HAP-1 (cell line): ENCODE measurements at regions not wholly inside any gene's neighbourhood (a gene's known extent, or its start where the extent isn't known, plus 50 kb on each side); places are given as distances from the start of the nearest gene placed in this dataset.
"Not testable (repeated sequence)": the region's sequence is repeated elsewhere in the genome, so short reads cannot be mapped to it uniquely, and the experiment has no call there.

Experiments used
- DNase-seq, 2 experiments: peaks; one replicate each; pipeline ENCODE4 v3.0.0-alpha.2; 2016 to 2020; ENCODE audit warnings: low spot score in 2 of 2
- H3K27me3 ChIP-seq: fragments of 250-450 bp; sonication (Bioruptor Pico); 2 replicates; pipeline ENCODE4 v1.5.1; 2020; ENCODE audit warnings: low read depth, mild to moderate bottlenecking, moderate library complexity
- H3K36me3 ChIP-seq: fragments of 250-450 bp; sonication (Bioruptor Pico); replicated peaks from 2 replicates; pipeline ENCODE4 v1.5.1; 2020; ENCODE audit warnings: mild to moderate bottlenecking
- H3K4me1 ChIP-seq: fragments of 250-450 bp; sonication (Bioruptor Pico); 2 replicates; pipeline ENCODE4 v1.5.1; 2020; ENCODE audit warnings: mild to moderate bottlenecking
- H3K4me3 ChIP-seq: fragments of 250-450 bp; sonication (Bioruptor Pico); 2 replicates; pipeline ENCODE4 v1.5.1; 2020; ENCODE audit warnings: mild to moderate bottlenecking, moderate library complexity
- H3K9me3 ChIP-seq: fragments of 250-450 bp; sonication (Bioruptor Pico); 2 replicates; pipeline ENCODE4 v1.5.1; 2020; ENCODE audit warnings: mild to moderate bottlenecking, moderate library complexity
- in situ Hi-C: fragments of 300-500 bp; cut with MboI; formaldehyde crosslinking; loops from 3 replicates; pipeline ENCODE4 v1.14.3; 2020; ENCODE audit warnings: low sequenced_read_pairs, inconsistent platforms, mixed read lengths

DNA sequence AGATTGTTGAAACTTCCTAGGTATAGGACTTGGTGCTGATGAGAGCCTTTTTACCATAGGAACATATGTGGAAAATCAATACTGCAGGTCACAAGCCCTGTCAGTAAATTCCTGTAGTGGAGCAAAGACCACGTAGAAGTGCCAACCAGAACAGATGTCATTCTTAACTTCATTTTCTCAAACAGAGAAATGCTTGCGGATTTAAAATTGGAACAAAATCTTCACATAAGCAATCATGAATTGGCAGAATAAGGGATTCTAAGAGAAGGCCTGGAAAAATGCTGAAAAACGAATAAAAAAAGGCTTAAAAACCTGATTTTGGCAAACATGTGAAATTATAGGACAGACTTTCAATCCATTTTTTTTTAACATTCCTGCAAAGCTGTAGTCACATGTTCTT is 80.8 kb upstream of the SMIM30 start:
- in situ Hi-C loops, result no loop called here
- H3K4me1 ChIP-seq, result no peaks in the 10 kb centered on the region
- no peaks in the 10 kb centered on the region; the same call in 1 of the 2 replicates for H3K27me3 ChIP-seq
- no peak overlapping the region for H3K4me3 ChIP-seq
- DNase-seq, result no peak
- H3K36me3 ChIP-seq, result no peaks in the 10 kb centered on the region
- H3K9me3 ChIP-seq, result no peaks in the 10 kb centered on the region

DNA sequence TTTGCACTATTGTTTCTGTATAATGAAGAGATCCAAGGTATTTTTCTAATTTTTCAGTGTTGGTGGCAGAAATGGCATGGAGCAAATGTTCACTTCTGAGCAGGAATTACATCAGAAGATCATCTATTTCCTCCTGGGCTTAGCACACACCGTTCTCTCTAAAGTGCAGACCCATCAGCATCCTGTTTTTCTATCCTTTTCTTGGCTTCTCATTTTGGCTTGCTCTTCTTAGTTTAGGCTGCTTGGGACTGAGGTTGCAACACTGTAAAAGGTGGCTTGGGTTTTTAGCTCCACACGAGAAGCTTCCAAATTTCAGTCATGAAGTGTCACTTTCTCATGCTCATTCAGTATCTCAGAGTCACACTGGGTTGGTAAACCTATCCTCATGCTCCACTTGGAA is 79.9 kb upstream of the SMIM30 start:
- no peaks in the 10 kb centered on the region for H3K4me1 ChIP-seq
- no peak overlapping the region for H3K4me3 ChIP-seq
- DNase-seq, result no peak
- in situ Hi-C loops, result no loop called here
- H3K27me3 ChIP-seq, result no peaks in the 10 kb centered on the region; the same call in 1 of the 2 replicates
- H3K9me3 ChIP-seq, result no peaks in the 10 kb centered on the region
- H3K36me3 ChIP-seq, result no peaks in the 10 kb centered on the region

DNA sequence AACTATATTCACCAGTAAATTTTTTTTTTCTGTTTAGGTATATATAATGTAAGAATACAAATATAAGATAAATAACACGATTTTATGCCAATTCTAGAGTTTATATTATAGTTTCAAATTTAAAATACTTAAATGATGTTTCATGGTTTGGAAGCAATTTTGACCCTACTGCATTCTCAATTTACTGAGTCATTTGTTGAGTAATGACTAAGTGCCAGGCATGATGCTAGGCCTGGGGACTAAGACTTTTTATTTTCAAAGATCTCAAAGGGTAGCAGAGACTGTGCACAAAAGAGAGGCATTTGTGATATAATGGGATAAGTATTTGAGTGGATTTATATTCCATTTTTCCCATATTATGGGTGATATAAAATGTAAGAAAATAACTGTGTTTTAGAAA is 78.9 kb upstream of the SMIM30 start:
- in situ Hi-C loops, result no loop called here
- Histone ChIP-seq H3K9me3 (no peaks in the 10 kb centered on the region), H3K4me1 (no peaks in the 10 kb centered on the region), H3K27me3 (no peaks in the 10 kb centered on the region; the same call in 1 of the 2 replicates), H3K36me3 (no peaks in the 10 kb centered on the region), H3K4me3 (no peak overlapping the region)
- no peak for DNase-seq

DNA sequence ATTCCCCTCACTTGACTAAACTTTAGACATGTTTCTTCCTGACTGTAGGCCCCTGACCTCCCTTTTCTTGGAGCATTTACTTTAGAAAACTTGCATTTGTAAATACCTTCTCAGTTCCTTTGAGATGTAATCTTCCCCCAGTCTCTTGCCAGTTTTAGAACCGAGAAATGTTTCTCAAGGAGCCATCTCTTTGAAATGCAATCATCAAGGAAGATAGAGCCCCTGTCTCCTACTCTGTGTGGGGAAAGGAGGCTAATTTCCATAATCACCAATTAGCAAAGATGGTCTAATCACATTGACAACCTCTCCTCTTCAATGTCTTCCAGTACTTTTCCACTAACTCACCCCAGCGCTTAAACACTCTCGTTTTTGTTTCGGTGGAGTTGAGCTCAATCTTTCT is 70.0 kb upstream of the SMIM30 start:
- Histone ChIP-seq H3K27me3 (no peaks in the 10 kb centered on the region), H3K9me3 (no peaks in the 10 kb centered on the region), H3K4me3 (no peak overlapping the region), H3K4me1 (no peaks in the 10 kb centered on the region), H3K36me3 (no peaks in the 10 kb centered on the region)
- in situ Hi-C loops, result no loop called here
- DNase-seq, result no peak

DNA sequence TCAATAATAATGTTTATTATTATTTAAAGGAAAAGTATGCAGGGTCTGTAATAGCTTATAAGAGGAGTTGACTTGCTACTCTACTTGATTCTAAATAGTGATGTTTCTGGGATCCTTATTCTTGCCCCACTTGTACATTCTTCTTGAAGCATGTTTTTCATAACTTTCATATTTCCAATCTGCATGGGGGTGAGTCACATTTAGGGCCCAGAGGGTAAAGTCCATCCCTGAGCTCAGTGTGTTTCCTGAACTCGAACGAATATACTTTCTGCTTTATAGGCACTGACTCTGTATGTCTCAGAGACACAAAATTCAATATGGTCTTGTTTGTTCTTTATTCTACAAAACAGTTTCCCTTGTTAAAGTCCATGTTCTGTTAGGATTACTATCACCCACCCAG is 61.0 kb upstream of the SMIM30 start:
- Histone ChIP-seq H3K9me3 (no peaks in the 10 kb centered on the region), H3K4me3 (no peak overlapping the region), H3K36me3 (no peaks in the 10 kb centered on the region), H3K4me1 (no peaks in the 10 kb centered on the region), H3K27me3 (no peaks in the 10 kb centered on the region)
- in situ Hi-C loops, result no loop called here
- DNase-seq, result no peak

DNA sequence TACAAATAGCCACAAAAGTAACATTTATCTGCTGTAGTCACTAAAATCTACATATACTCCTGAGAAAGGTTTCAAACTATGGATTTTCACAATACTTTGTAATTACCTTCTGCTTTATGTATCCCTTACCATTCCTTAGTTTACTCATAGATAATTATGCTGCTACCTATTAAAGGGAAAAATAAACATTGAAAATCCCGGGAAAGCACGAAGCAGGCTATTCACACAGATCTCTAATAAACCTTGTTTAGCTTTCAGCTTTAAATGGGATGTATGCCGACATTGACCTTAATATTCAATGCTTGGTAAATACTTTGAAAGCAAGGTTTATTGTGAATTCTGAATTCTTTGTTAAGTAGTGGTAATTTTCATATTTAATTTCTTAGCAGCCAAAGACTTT is 58.5 kb upstream of the SMIM30 start:
- no peak for DNase-seq
- no peaks in the 10 kb centered on the region for H3K4me1 ChIP-seq
- no peaks in the 10 kb centered on the region for H3K27me3 ChIP-seq
- no peak overlapping the region for H3K4me3 ChIP-seq
- no peaks in the 10 kb centered on the region for H3K9me3 ChIP-seq
- in situ Hi-C loops, result no loop called here
- no peaks in the 10 kb centered on the region for H3K36me3 ChIP-seq

DNA sequence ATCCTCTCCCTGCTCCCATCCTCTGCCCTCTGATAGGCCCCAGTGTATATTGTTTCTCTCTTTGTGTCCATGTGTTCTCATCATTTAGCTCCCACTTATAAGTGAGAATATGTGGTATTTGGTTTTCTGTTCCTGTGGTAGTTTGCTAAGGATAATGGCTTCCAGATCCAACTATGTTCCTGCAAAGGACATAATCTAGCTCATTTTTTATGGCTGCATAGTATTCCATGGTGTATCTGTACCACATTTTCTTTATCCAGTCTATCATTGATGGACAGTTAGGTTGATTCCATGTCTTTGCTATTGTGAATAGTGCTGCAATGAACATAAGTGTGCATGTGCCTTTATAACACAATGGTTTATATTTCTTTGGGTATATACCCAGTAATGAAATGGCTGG is 57.8 kb upstream of the SMIM30 start:
- H3K4me1 ChIP-seq, H3K27me3 ChIP-seq, H3K36me3 ChIP-seq, DNase-seq, H3K9me3 ChIP-seq, in situ Hi-C loops, H3K4me3 ChIP-seq: not testable (repeated sequence)

DNA sequence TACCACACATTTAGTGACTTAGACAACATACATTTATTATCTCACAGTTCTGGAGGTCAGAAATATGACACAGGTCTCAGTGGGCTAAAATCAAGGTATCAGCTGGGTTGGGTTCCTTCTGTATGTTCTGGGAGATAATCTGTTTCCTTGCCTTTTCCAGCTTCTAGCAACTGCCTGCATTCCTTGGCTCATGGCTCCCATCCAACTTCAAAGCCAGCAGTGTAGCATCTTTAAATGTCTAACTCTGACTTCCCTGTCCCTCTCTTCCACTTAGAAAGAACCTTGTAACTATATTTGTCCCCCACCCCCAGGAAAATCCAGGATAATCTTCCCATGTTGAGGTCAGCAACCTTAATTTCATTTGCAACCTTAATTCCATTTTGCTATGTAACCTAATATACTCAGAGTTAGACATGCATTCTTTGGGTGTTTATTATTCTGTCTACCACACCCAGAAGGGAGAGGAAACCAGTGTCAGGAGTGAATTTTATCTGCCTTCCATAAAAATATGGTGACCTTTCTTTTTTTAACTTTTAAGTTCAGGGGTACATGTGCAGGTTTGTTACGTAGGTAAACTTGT is 57.3 kb upstream of the SMIM30 start:
- no peak for DNase-seq
- in situ Hi-C loops, result no loop called here
- Histone ChIP-seq H3K27me3 (no peaks in the 10 kb centered on the region), H3K4me3 (no peak overlapping the region), H3K9me3 (no peaks in the 10 kb centered on the region), H3K36me3 (no peaks in the 10 kb centered on the region), H3K4me1 (no peaks in the 10 kb centered on the region)

DNA sequence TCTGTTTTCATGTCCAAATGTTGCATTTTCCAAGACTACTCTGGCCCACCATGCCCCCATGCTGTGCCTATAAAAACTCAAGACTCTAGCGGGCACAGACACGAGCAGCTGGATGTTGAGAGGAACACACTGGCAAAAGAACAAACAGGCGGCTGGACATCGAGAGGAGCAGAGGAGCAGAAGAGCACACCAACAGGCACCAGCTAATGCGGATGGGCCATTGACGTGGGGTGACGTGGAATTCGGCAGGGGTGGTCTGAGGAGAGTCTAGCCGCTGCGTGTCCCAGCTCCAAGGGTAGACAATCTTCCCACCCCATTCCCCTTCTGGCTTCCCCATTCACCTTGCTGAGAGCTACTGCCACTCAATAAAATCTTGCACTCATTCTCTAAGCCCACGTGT is 54.4 kb upstream of the SMIM30 start:
- no peaks in the 10 kb centered on the region for H3K36me3 ChIP-seq
- H3K4me3 ChIP-seq, result no peak overlapping the region
- in situ Hi-C loops, result loop anchor here (25.0 kb wide), 1 partner anchor 240 kb away; no protein-coding TSS in a partner anchor
- no peak for DNase-seq
- H3K27me3 ChIP-seq, result no peaks in the 10 kb centered on the region
- H3K9me3 ChIP-seq, result no peaks in the 10 kb centered on the region
- no peaks in the 10 kb centered on the region for H3K4me1 ChIP-seq

DNA sequence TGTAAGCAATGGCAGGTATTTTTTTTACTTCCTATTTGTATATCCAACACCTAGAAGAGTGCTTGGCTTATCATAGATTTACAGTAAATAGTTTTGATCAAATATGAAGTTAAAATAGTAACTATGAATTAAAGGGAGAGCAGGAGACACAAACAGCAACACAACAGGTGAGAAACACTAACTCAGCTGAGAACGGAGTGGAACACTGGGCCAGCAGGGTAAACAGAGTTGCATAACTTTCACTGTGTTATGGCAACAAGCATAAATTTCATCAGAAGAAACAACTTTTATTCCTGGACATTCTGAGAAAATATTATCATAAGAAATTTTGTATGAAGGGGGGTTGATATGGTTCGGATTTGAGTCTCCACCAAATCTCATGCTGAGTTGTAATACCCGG is 52.2 kb upstream of the SMIM30 start:
- Histone ChIP-seq H3K4me3 (no peak overlapping the region), H3K36me3 (no peaks in the 10 kb centered on the region), H3K9me3 (no peaks in the 10 kb centered on the region), H3K27me3 (no peaks in the 10 kb centered on the region), H3K4me1 (no peaks in the 10 kb centered on the region)
- in situ Hi-C loops, result loop anchor here (25.0 kb wide), 1 partner anchor 242 kb away; no protein-coding TSS in a partner anchor
- DNase-seq, result no peak
